IPS-15b (cell line): ENCODE measurements at regions not wholly inside any gene's neighbourhood (a gene's known extent, or its start where the extent isn't known, plus 50 kb on each side); places are given as distances from the start of the nearest gene placed in this dataset.

ENCODE experiments used
- H3K27me3 ChIP-seq: one replicate; pipeline ENCODE4 v1.6.1; 2013; ENCODE audit warnings: low read length; ENCODE audit not compliant: control insufficient read depth, insufficient read depth
- H3K36me3 ChIP-seq: one replicate; pipeline ENCODE4 v1.6.1; 2013; ENCODE audit warnings: low read length; ENCODE audit not compliant: control insufficient read depth, insufficient read depth
- H3K4me1 ChIP-seq: one replicate; pipeline ENCODE4 v1.6.1; 2013; ENCODE audit warnings: mild to moderate bottlenecking, low read length; ENCODE audit not compliant: control insufficient read depth, insufficient read depth
- H3K4me3 ChIP-seq: one replicate; pipeline ENCODE4 v1.5.1; 2013; ENCODE audit warnings: low read depth, low read length
- H3K9ac ChIP-seq: one replicate; pipeline ENCODE4 v1.6.1; 2013; ENCODE audit warnings: low read depth, mild to moderate bottlenecking, low read length
- H3K9me3 ChIP-seq: one replicate; pipeline ENCODE4 v1.6.1; 2013; ENCODE audit warnings: mild to moderate bottlenecking, low read length; ENCODE audit not compliant: control insufficient read depth, insufficient read depth

- Histone ChIP-seq H3K27me3 (no peaks in the 10 kb centered on the region), H3K4me3 (no peak overlapping the region), H3K36me3 (no peaks in the 10 kb centered on the region), H3K9me3 (no peaks in the 10 kb centered on the region), H3K9ac (no peak overlapping the region), H3K4me1 (no peaks in the 10 kb centered on the region)
Measured at GRCh38 chr5:100004969-100005368, 530.2 kb upstream of the FAM174A start.

- H3K27me3 ChIP-seq, result no peaks in the 10 kb centered on the region
- no peaks in the 10 kb centered on the region for H3K9me3 ChIP-seq
- H3K4me3 ChIP-seq, result no peak overlapping the region
- H3K4me1 ChIP-seq, result no peaks in the 10 kb centered on the region
- H3K9ac ChIP-seq, result no peak overlapping the region
- H3K36me3 ChIP-seq, result no peaks in the 10 kb centered on the region
Measured at GRCh38 chr5:99998319-99998718, 536.9 kb upstream of the FAM174A start.

GRCh38 chr5:99995407-99995806 is 539.8 kb upstream of the FAM174A start:
- Histone ChIP-seq H3K4me3 (no peak overlapping the region), H3K9ac (no peak overlapping the region), H3K9me3 (no peaks in the 10 kb centered on the region), H3K27me3 (no peaks in the 10 kb centered on the region), H3K36me3 (no peaks in the 10 kb centered on the region), H3K4me1 (no peaks in the 10 kb centered on the region)

- no peak overlapping the region for H3K4me3 ChIP-seq
- H3K27me3 ChIP-seq, result no peaks in the 10 kb centered on the region
- H3K4me1 ChIP-seq, result no peaks in the 10 kb centered on the region
- H3K36me3 ChIP-seq, result no peaks in the 10 kb centered on the region
- H3K9me3 ChIP-seq, result no peaks in the 10 kb centered on the region
- H3K9ac ChIP-seq, result no peak overlapping the region
Measured at GRCh38 chr5:99973779-99974178, 561.4 kb upstream of the FAM174A start.

- Histone ChIP-seq H3K9ac (no peak overlapping the region), H3K4me3 (no peak overlapping the region), H3K36me3 (no peaks in the 10 kb centered on the region), H3K9me3 (no peaks in the 10 kb centered on the region), H3K27me3 (no peaks in the 10 kb centered on the region), H3K4me1 (no peaks in the 10 kb centered on the region)
Measured at GRCh38 chr5:99955962-99956361, 579.2 kb upstream of the FAM174A start.

GRCh38 chr5:99955006-99955405 is 580.2 kb upstream of the FAM174A start:
- Histone ChIP-seq H3K4me1 (no peaks in the 10 kb centered on the region), H3K9me3 (no peaks in the 10 kb centered on the region), H3K36me3 (no peaks in the 10 kb centered on the region), H3K9ac (no peak overlapping the region), H3K4me3 (no peak overlapping the region), H3K27me3 (no peaks in the 10 kb centered on the region)

GRCh38 chr5:99949969-99950524 is 585.1 kb upstream of the FAM174A start:
- Histone ChIP-seq H3K27me3 (no peaks in the 10 kb centered on the region), H3K36me3 (no peaks in the 10 kb centered on the region), H3K9ac (no peak overlapping the region), H3K9me3 (no peaks in the 10 kb centered on the region), H3K4me3 (no peak overlapping the region), H3K4me1 (no peaks in the 10 kb centered on the region)

- H3K36me3 ChIP-seq, result no peaks in the 10 kb centered on the region
- no peaks in the 10 kb centered on the region for H3K27me3 ChIP-seq
- no peak overlapping the region for H3K4me3 ChIP-seq
- H3K4me1 ChIP-seq, result no peaks in the 10 kb centered on the region
- H3K9me3 ChIP-seq, result no peaks in the 10 kb centered on the region
- no peak overlapping the region for H3K9ac ChIP-seq
Measured at GRCh38 chr5:99949361-99949760, 585.8 kb upstream of the FAM174A start.

- Histone ChIP-seq H3K27me3 (no peaks in the 10 kb centered on the region), H3K36me3 (no peaks in the 10 kb centered on the region), H3K4me1 (no peaks in the 10 kb centered on the region), H3K4me3 (no peak overlapping the region), H3K9ac (no peak overlapping the region), H3K9me3 (no peaks in the 10 kb centered on the region)
Measured at GRCh38 chr5:99948850-99949249, 586.3 kb upstream of the FAM174A start.

GRCh38 chr5:99945478-99946442 is 589.4 kb upstream of the FAM174A start:
- no peaks in the 10 kb centered on the region for H3K36me3 ChIP-seq
- no peaks in the 10 kb centered on the region for H3K27me3 ChIP-seq
- no peak overlapping the region for H3K4me3 ChIP-seq
- H3K9ac ChIP-seq, result no peak overlapping the region
- no peaks in the 10 kb centered on the region for H3K4me1 ChIP-seq
- H3K9me3 ChIP-seq, result no peaks in the 10 kb centered on the region

- H3K27me3 ChIP-seq, result no peaks in the 10 kb centered on the region
Measured at GRCh38 chr5:99940540-99940939, 594.6 kb upstream of the FAM174A start.

GRCh38 chr5:99936911-99937310 is 598.3 kb upstream of the FAM174A start:
- no peaks in the 10 kb centered on the region for H3K36me3 ChIP-seq
- H3K9me3 ChIP-seq, result no peaks in the 10 kb centered on the region
- H3K9ac ChIP-seq, result no peak overlapping the region
- H3K27me3 ChIP-seq, result no peaks in the 10 kb centered on the region
- H3K4me1 ChIP-seq, result no peaks in the 10 kb centered on the region
- H3K4me3 ChIP-seq, result no peak overlapping the region

More at GRCh38 chr5:99940540-99940939, 594.6 kb upstream of the FAM174A start:
- Histone ChIP-seq H3K4me1 (no peaks in the 10 kb centered on the region), H3K9ac (no peak overlapping the region), H3K9me3 (no peaks in the 10 kb centered on the region), H3K4me3 (no peak overlapping the region), H3K36me3 (no peaks in the 10 kb centered on the region)
